Keratinocyte (primary cell): ENCODE measurements at regions not wholly inside any gene's neighbourhood (a gene's known extent, or its start where the extent isn't known, plus 50 kb on each side); places are given as distances from the start of the nearest gene placed in this dataset.

Experiments used
- DNase-seq: peaks from one replicate; pipeline ENCODE4 v3.0.0-alpha.2; 2011; ENCODE audit warnings: low read depth, missing footprints, low spot score
- FAIRE-seq: peaks from 2 replicates; lab custom pipeline; 2011; peaks lifted over from hg19 to GRCh38; lab: Jason Lieb, UNC
- H2AFZ ChIP-seq: 2 replicates; pipeline ENCODE4 v1.6.0; 2012; ENCODE audit warnings: low read length, control low read depth, inconsistent platforms; ENCODE audit not compliant: control insufficient read depth
- H3K27ac ChIP-seq: 2 replicates; pipeline ENCODE4 v1.5.1; 2011; ENCODE audit warnings: low read length; ENCODE audit not compliant: control insufficient read depth, insufficient read depth
- H3K27me3 ChIP-seq: 3 replicates; pipeline ENCODE4 v1.6.0; 2011; ENCODE audit warnings: low read length; ENCODE audit not compliant: control insufficient read depth, insufficient read depth; ENCODE audit errors: extremely low read depth
- H3K36me3 ChIP-seq, 2 experiments: 2 replicates in 1 of 2; 3 replicates in 1 of 2; pipeline ENCODE4 v1.5.1; 2011; ENCODE audit warnings: low read length in 2 of 2, mild to moderate bottlenecking in 1 of 2; ENCODE audit not compliant: control insufficient read depth in 2 of 2, insufficient read depth in 2 of 2; ENCODE audit errors: extremely low read depth in 1 of 2
- H3K4me1 ChIP-seq: 3 replicates; pipeline ENCODE4 v1.5.1; 2011; ENCODE audit warnings: low read length; ENCODE audit not compliant: control insufficient read depth, insufficient read depth; ENCODE audit errors: extremely low read depth
- H3K4me2 ChIP-seq: 3 replicates; pipeline ENCODE4 v1.6.0; 2011; ENCODE audit warnings: low read depth, low read length; ENCODE audit not compliant: control insufficient read depth, insufficient read depth; ENCODE audit errors: extremely low read depth
- H3K4me3 ChIP-seq, 3 experiments: fragments of 200-600 bp in 1 of 3; sonication (generic) in 1 of 3; 2 replicates in 2 of 3; 3 replicates in 1 of 3; pipeline ENCODE4 v1.5.1; 2011 to 2016; ENCODE audit warnings: low read length in 3 of 3, mild to moderate bottlenecking in 3 of 3, control low read depth in 2 of 3, inconsistent platforms in 1 of 3, low read depth in 1 of 3, mixed read lengths in 1 of 3, mixed run types in 1 of 3, moderate library complexity in 1 of 3; ENCODE audit not compliant: control insufficient read depth in 2 of 3, insufficient read depth in 2 of 3; ENCODE audit errors: extremely low read depth in 1 of 3
- H3K79me2 ChIP-seq: 2 replicates; pipeline ENCODE4 v1.6.0; 2012; ENCODE audit warnings: low read length; ENCODE audit not compliant: control insufficient read depth, insufficient read depth
- H3K9ac ChIP-seq: 3 replicates; pipeline ENCODE4 v1.6.0; 2011; ENCODE audit warnings: low read length; ENCODE audit not compliant: control insufficient read depth, insufficient read depth; ENCODE audit errors: extremely low read depth
- H3K9me1 ChIP-seq: 3 replicates; pipeline ENCODE4 v1.6.0; 2011; ENCODE audit warnings: low read length; ENCODE audit not compliant: control insufficient read depth, insufficient read depth; ENCODE audit errors: extremely low read depth
- H3K9me3 ChIP-seq: 2 replicates; pipeline ENCODE4 v1.5.1; 2012; ENCODE audit warnings: low read depth, low read length; ENCODE audit not compliant: control insufficient read depth
- H4K20me1 ChIP-seq: 3 replicates; pipeline ENCODE4 v1.6.0; 2011; ENCODE audit warnings: low read length; ENCODE audit not compliant: control insufficient read depth, insufficient read depth; ENCODE audit errors: extremely low read depth
- CTCF ChIP-seq, 3 experiments: IDR thresholded peaks in 1 of 3; conservative IDR thresholded peaks in 1 of 3; optimal IDR thresholded peaks in 1 of 3; 2 replicates in 2 of 3; 3 replicates in 1 of 3; pipeline versions ENCODE3 to v1.5.1; 2011; ENCODE audit warnings: low read length in 3 of 3, mild to moderate bottlenecking in 3 of 3, moderate library complexity in 2 of 3, control low read depth in 1 of 3, inconsistent platforms in 1 of 3; ENCODE audit not compliant: insufficient read depth in 2 of 3; ENCODE audit errors: extremely low read depth in 1 of 3
- EZH2 ChIP-seq: IDR thresholded peaks from one replicate; pipeline ENCODE4 v1.6.1; 2012; ENCODE audit warnings: inconsistent platforms, mild to moderate bottlenecking, low read length, moderate library complexity
- dilution Hi-C: fragments of 300-500 bp; cut with MboI; formaldehyde crosslinking; loops from one replicate; pipeline ENCODE4 v1.7.0; 2020; ENCODE audit warnings: low sequenced_read_pairs; ENCODE audit not compliant: extremely low pct_ligation_motif_present

- TF ChIP-seq CTCF (optimal IDR thresholded peaks at IDR 0.05 in 1 of 3, IDR thresholded peaks at IDR 0.05 in 1 of 3, conservative IDR thresholded peaks at IDR 0.05 in 1 of 3; ENCODE audit: extremely low read depth in 1 of 3, insufficient read depth in 2 of 3, low read length in 3 of 3): no peak
- no peak for TF ChIP-seq EZH2
- no peaks in the 10 kb centered on the region for H4K20me1 ChIP-seq
- no peak overlapping the region for H3K4me3 ChIP-seq
- no peak overlapping the region for H2AFZ ChIP-seq
- H3K27ac ChIP-seq: no peak overlapping the region
- H3K9me3 ChIP-seq: no peaks in the 10 kb centered on the region
- H3K36me3 ChIP-seq: no peaks in the 10 kb centered on the region
- no peak overlapping the region for H3K4me2 ChIP-seq
- H3K9me1 ChIP-seq: no peaks in the 10 kb centered on the region
- H3K79me2 ChIP-seq: no peaks in the 10 kb centered on the region
- FAIRE-seq (no peak), DNase-seq (no peak)
- dilution Hi-C loops: no loop called here
- no peak overlapping the region for H3K9ac ChIP-seq
- H3K27me3 ChIP-seq: no peaks in the 10 kb centered on the region
- H3K4me1 ChIP-seq: no peaks in the 10 kb centered on the region
Measured at GRCh38 chr18:57231864-57232263, 85.0 kb downstream of the BOD1L2 start.

- H3K4me2 ChIP-seq: no peak overlapping the region
- no peaks in the 10 kb centered on the region for H3K9me1 ChIP-seq
- DNase-seq (no peak), FAIRE-seq (no peak)
- no peak overlapping the region for H3K4me3 ChIP-seq
- no peaks in the 10 kb centered on the region for H3K79me2 ChIP-seq
- dilution Hi-C loops: no loop called here
- H3K9ac ChIP-seq: no peak overlapping the region
- no peaks in the 10 kb centered on the region for H3K9me3 ChIP-seq
- H4K20me1 ChIP-seq: no peaks in the 10 kb centered on the region
- H3K27ac ChIP-seq: no peak overlapping the region
- H2AFZ ChIP-seq: no peak overlapping the region
- no peaks in the 10 kb centered on the region for H3K36me3 ChIP-seq
- H3K27me3 ChIP-seq: no peaks in the 10 kb centered on the region
- no peak for TF ChIP-seq CTCF (optimal IDR thresholded peaks at IDR 0.05 in 1 of 3, IDR thresholded peaks at IDR 0.05 in 1 of 3, conservative IDR thresholded peaks at IDR 0.05 in 1 of 3; ENCODE audit: extremely low read depth in 1 of 3, insufficient read depth in 2 of 3, low read length in 3 of 3)
- no peak for TF ChIP-seq EZH2
- H3K4me1 ChIP-seq: no peaks in the 10 kb centered on the region
Measured at GRCh38 chr18:57234346-57234745, 87.5 kb downstream of the BOD1L2 start.
